Loucy (cell line): ENCODE measurements at regions not wholly inside any gene's neighbourhood (a gene's known extent, or its start where the extent isn't known, plus 50 kb on each side); places are given as distances from the start of the nearest gene placed in this dataset.

Experiments used
- CTCF ChIP-seq: fragments of 200-600 bp; sonication (generic); conservative IDR thresholded peaks from 2 replicates; pipeline ENCODE4 v1.5.1; 2014; ENCODE audit warnings: mild to moderate bottlenecking, antibody characterized with exemption, low read length
- EZH2phosphoT487 ChIP-seq: fragments of 200-600 bp; IDR thresholded peaks from 2 replicates; pipeline ENCODE4 v1.6.1; 2018; ENCODE audit warnings: antibody characterized with exemption, mild to moderate bottlenecking, moderate library complexity, borderline replicate concordance

- TF ChIP-seq CTCF: no peak
- no peak for TF ChIP-seq EZH2phosphoT487
These were observed 140.9 kb upstream of the ATP6AP2 start for GRCh38 chrX:40439625-40440532.
